ENCODE measurements at regions not wholly inside any gene's neighbourhood (a gene's known extent, or its start where the extent isn't known, plus 50 kb on each side); places are given as distances from the start of the nearest gene placed in this dataset.
"Not testable (repeated sequence)": the region's sequence is repeated elsewhere in the genome, so short reads cannot be mapped to it uniquely, and the experiment has no call there.

DNA sequence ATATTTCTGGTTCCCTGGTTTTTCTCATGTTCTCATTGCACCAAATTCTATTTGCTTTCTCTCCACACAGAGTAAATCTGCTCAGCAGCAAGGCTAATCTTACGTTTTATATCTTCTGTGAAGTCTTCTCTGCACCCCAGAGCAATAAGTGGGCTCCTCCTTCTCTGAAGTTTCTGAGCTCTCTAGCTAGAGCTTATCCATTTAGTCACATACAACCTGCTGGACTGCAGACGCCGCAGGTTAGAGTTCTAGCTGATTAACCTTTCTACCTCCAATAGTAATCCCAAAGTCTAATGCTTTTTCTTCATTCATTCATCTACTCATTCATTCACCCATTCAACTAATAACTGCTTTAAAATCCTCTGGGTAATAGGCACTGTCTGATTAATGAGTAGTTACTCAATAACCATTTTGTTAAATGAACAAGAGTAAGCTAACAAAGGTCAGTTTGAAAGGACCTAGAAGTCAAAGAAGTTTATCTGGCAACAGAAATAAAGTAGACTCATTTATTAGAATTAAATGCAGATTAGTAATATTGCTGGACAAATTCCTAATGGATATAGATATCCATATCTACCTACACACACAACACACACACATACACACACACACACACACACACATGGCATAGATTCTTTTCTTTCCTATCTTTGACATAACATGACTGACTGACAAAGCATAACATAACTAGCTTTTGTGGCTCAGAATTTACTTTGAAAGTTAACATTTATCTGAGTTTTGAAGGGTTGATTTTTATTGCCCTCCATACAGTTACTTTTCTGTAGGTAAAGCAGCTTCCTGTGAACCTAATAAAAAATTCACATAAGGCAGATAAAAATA, 984.6 kb upstream of the SEMA6A start:
- Histone ChIP-seq H3K27me3 (replicated peaks; ENCODE audit: insufficient read depth) (no peaks in the 10 kb centered on the region), H3K27ac (no peak overlapping the region), H3K4me1 (replicated peaks) (no peaks in the 10 kb centered on the region), H3K4me3 (no peak overlapping the region), H3K9me3 (no peaks in the 10 kb centered on the region), H3K36me3 (no peaks in the 10 kb centered on the region)
- TF ChIP-seq, protein P1, sequence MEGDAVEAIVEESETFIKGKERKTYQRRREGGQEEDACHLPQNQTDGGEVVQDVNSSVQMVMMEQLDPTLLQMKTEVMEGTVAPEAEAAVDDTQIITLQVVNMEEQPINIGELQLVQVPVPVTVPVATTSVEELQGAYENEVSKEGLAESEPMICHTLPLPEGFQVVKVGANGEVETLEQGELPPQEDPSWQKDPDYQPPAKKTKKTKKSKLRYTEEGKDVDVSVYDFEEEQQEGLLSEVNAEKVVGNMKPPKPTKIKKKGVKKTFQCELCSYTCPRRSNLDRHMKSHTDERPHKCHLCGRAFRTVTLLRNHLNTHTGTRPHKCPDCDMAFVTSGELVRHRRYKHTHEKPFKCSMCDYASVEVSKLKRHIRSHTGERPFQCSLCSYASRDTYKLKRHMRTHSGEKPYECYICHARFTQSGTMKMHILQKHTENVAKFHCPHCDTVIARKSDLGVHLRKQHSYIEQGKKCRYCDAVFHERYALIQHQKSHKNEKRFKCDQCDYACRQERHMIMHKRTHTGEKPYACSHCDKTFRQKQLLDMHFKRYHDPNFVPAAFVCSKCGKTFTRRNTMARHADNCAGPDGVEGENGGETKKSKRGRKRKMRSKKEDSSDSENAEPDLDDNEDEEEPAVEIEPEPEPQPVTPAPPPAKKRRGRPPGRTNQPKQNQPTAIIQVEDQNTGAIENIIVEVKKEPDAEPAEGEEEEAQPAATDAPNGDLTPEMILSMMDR (IDR thresholded peaks at IDR 0.05): no peak
- no peak for TF ChIP-seq POLR2A (IDR thresholded peaks at IDR 0.05)
- TF ChIP-seq POLR2AphosphoS5 (IDR thresholded peaks at IDR 0.05): no peak
- WGBS: 74% methylated on average over 3 of the region's 3 CpGs
- DNase-seq (ENCODE audit: low spot score): no peak
- intact Hi-C loops (cut with DNase I): no loop called here

DNA sequence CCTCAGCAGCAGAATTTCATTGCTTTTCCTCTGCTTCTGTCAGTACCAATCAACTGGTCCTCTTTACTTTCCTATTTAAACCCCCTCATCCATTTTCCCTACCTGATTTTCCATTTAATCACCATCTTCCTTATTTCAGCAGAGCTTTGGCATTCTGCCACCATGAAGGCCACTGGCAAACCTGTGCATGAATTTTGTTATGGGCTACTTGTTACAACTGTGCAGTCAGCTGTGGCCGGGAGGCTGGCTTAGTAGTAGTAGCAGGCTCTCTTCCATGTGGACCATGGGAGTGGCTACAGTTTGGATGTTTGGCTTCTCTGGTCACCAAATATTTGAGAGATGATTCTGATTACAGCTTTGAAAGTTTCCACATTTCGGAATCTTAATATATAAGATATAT, 976.6 kb upstream of the SEMA6A start:
- 89% methylated on average over 2 of the region's 2 CpGs for WGBS
- H3K4me3 ChIP-seq: no peak overlapping the region
- no peaks in the 10 kb centered on the region for H3K4me1 ChIP-seq (replicated peaks)
- TF ChIP-seq POLR2A (IDR thresholded peaks at IDR 0.05) (no peak), POLR2AphosphoS5 (IDR thresholded peaks at IDR 0.05) (no peak)
- TF ChIP-seq, protein P1 (IDR thresholded peaks at IDR 0.05): no peak
- no peaks in the 10 kb centered on the region for H3K9me3 ChIP-seq
- DNase-seq (ENCODE audit: low spot score): no peak
- no peaks in the 10 kb centered on the region for H3K36me3 ChIP-seq
- intact Hi-C loops (cut with DNase I): no loop called here
- no peaks in the 10 kb centered on the region for H3K27me3 ChIP-seq (replicated peaks; ENCODE audit: insufficient read depth)
- no peak overlapping the region for H3K27ac ChIP-seq

DNA sequence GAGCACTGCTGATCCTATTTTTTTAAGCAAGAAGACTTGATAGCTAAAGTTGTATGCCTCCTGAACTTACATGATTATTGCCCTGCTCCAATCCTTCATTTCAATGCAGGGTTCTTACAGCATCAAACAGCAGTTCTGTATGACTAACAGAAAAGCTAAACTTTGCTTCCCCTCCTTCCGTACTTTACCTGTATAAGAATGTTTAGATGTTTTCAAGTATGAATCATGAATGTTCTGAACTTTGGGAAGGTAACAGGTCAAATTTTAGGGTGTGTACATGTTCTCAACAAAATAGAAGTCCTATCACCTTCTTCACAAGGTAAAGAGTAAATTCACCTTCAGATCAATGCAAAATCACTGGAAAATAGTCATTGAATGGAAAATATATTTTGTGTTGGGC, 972.6 kb upstream of the SEMA6A start:
- TF ChIP-seq POLR2A (IDR thresholded peaks at IDR 0.05) (no peak), POLR2AphosphoS5 (IDR thresholded peaks at IDR 0.05) (no peak)
- TF ChIP-seq, protein P1 (IDR thresholded peaks at IDR 0.05): no peak
- Histone ChIP-seq H3K9me3 (no peaks in the 10 kb centered on the region), H3K36me3 (no peaks in the 10 kb centered on the region), H3K4me1 (replicated peaks) (no peaks in the 10 kb centered on the region), H3K27ac (no peak overlapping the region), H3K27me3 (replicated peaks; ENCODE audit: insufficient read depth) (no peaks in the 10 kb centered on the region), H3K4me3 (no peak overlapping the region)
- 96% methylated on average over 1 of the region's 1 CpG for WGBS
- intact Hi-C loops (cut with DNase I): no loop called here
- DNase-seq (ENCODE audit: low spot score): no peak

DNA sequence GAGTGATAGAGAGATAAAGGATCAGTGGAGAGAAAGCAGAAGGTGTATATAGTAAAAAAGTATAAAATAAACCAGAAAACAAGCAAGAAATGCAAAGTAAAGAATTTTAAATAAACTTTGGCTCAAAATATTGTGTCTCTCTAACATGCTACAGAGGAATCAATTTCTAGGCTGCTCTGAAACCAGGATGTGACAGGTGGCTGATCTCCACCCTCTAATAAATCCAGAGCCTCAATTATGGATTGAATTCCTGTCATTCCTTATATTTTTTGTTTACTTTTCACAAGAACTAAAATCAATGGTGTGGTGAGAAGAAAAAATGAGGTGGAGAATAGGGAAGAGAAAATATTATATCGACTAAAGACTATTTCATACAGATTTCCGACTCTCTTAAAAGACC, 965.1 kb upstream of the SEMA6A start:
- no peak for DNase-seq (ENCODE audit: low spot score)
- H3K4me3 ChIP-seq: no peak overlapping the region
- TF ChIP-seq, protein P1 (IDR thresholded peaks at IDR 0.05): no peak
- TF ChIP-seq POLR2AphosphoS5 (IDR thresholded peaks at IDR 0.05): no peak
- TF ChIP-seq POLR2A (IDR thresholded peaks at IDR 0.05): no peak
- intact Hi-C loops (cut with DNase I): no loop called here
- no peaks in the 10 kb centered on the region for H3K27me3 ChIP-seq (replicated peaks; ENCODE audit: insufficient read depth)
- H3K36me3 ChIP-seq: no peaks in the 10 kb centered on the region
- H3K4me1 ChIP-seq (replicated peaks): no peaks in the 10 kb centered on the region
- WGBS: 86% methylated on average over 2 of the region's 2 CpGs
- no peaks in the 10 kb centered on the region for H3K9me3 ChIP-seq
- H3K27ac ChIP-seq: no peak overlapping the region

DNA sequence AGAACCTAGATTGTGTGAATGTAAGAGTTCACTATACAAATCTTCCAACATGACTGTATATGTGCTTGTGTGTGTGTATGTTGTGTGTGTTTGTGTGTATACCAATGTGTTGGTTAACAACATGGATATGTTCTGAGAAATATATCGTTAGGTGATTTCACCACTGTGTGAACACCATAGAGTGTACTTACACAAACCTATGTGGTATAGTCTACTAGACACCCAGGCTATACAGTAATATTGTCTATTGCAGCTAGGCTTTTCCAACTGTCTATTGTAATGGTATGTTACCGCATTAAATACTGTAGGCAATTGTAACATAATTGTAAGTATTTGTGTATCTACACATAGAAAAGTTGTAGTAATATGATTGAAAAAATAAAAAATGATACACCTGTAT, 959.2 kb upstream of the SEMA6A start:
- 98% methylated on average over 2 of the region's 2 CpGs for WGBS
- no peak for TF ChIP-seq POLR2AphosphoS5 (IDR thresholded peaks at IDR 0.05)
- no peak for TF ChIP-seq POLR2A (IDR thresholded peaks at IDR 0.05)
- TF ChIP-seq, protein P1 (IDR thresholded peaks at IDR 0.05): no peak
- H3K27ac ChIP-seq: no peak overlapping the region
- no peak for DNase-seq (ENCODE audit: low spot score)
- H3K4me3 ChIP-seq: no peak overlapping the region
- intact Hi-C loops (cut with DNase I): no loop called here
- no peaks in the 10 kb centered on the region for H3K4me1 ChIP-seq (replicated peaks)
- no peaks in the 10 kb centered on the region for H3K27me3 ChIP-seq (replicated peaks; ENCODE audit: insufficient read depth)
- H3K36me3 ChIP-seq: no peaks in the 10 kb centered on the region
- no peaks in the 10 kb centered on the region for H3K9me3 ChIP-seq

DNA sequence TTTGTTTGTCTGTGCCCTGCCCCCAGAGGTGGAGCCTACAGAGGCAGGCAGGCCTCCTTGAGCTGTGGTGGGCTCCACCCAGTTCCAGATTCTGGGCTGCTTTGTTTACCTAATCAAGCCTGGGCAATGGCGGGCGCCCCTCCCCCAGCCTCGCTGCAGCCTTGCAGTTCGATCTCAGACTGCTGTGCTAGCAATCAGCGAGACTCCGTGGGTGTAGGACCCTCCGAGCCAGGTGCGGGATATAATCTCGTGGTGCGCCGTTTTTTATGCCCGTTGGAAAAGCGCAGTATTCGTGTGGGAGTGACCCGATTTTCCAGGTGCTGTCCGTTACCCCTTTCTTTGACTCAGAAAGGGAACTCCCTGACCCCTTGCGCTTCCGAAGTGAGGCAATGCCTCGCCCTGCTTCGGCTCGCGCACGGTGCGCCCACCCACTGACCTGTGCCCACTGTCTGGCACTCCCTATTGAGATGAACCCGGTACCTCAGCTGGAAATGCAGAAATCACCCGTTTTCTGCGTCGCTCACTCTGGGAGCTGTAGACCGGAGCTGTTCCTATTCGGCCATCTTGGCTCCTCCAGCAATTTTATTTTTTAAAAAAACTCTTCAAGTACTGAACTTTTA, 958.5 kb upstream of the SEMA6A start:
- H3K4me1 ChIP-seq (replicated peaks): not testable (repeated sequence)
- WGBS: 96% methylated on average over 30 of the region's 30 CpGs

More for the DNA sequence above, 958.5 kb upstream of the SEMA6A start:
- DNase-seq (ENCODE audit: low spot score); H3K9me3 ChIP-seq; intact Hi-C loops (cut with DNase I); H3K4me3 ChIP-seq; H3K27ac ChIP-seq; H3K27me3 ChIP-seq (replicated peaks; ENCODE audit: insufficient read depth); H3K36me3 ChIP-seq: not testable (repeated sequence)
